ENCODE measurements at regions not wholly inside any gene's neighbourhood (a gene's known extent, or its start where the extent isn't known, plus 50 kb on each side); places are given as distances from the start of the nearest gene placed in this dataset.

- Histone ChIP-seq H4K20me1 (ENCODE audit: low read depth, low read length) (no peaks in the 10 kb centered on the region), H3K79me2 (ENCODE audit: insufficient read depth, low read length) (no peaks in the 10 kb centered on the region), H3K9me2 (replicated peaks; ENCODE audit: insufficient read depth, low read length) (no peaks in the 10 kb centered on the region), H3K4me3 (ENCODE audit: insufficient read depth, low read length, poor library complexity, severe bottlenecking) (no peak overlapping the region), H3K27ac (ENCODE audit: low read depth, low read length) (no peak overlapping the region), H2AFZ (ENCODE audit: low read depth, low read length, severe bottlenecking) (no peak overlapping the region), H3K4me2 (ENCODE audit: low read depth, low read length, poor library complexity, severe bottlenecking) (no peak overlapping the region), H3F3A (ENCODE audit: insufficient read depth) (no peaks in the 10 kb centered on the region), H3K27me3 (ENCODE audit: low read length) (no peaks in the 10 kb centered on the region), H3K9me3 (ENCODE audit: insufficient read depth, low read length) (no peaks in the 10 kb centered on the region), H3K9ac (ENCODE audit: low read length) (no peak overlapping the region), H3K36me3 (ENCODE audit: low read length) (no peaks in the 10 kb centered on the region)
- no peak for TF ChIP-seq CTCF (IDR thresholded peaks at IDR 0.05; ENCODE audit: insufficient read depth, low read length, poor library complexity, severe bottlenecking)
- TF ChIP-seq EZH2phosphoT487 (conservative IDR thresholded peaks at IDR 0.05; ENCODE audit: low read length): no peak
These were observed 318.3 kb upstream of the MYT1L start for GRCh38 chr2:2649109-2650072.

- no peak overlapping the region for H3K27ac ChIP-seq (ENCODE audit: low read depth, low read length)
- no peak overlapping the region for H2AFZ ChIP-seq (ENCODE audit: low read depth, low read length, severe bottlenecking)
- TF ChIP-seq CTCF (IDR thresholded peaks at IDR 0.05; ENCODE audit: insufficient read depth, low read length, poor library complexity, severe bottlenecking) (no peak), EZH2phosphoT487 (conservative IDR thresholded peaks at IDR 0.05; ENCODE audit: low read length) (no peak)
- no peak overlapping the region for H3K9ac ChIP-seq (ENCODE audit: low read length)
- no peaks in the 10 kb centered on the region for H3F3A ChIP-seq (ENCODE audit: insufficient read depth)
- H3K79me2 ChIP-seq (ENCODE audit: insufficient read depth, low read length): no peaks in the 10 kb centered on the region
- H4K20me1 ChIP-seq (ENCODE audit: low read depth, low read length): no peaks in the 10 kb centered on the region
- H3K27me3 ChIP-seq (ENCODE audit: low read length): no peaks in the 10 kb centered on the region
- H3K4me2 ChIP-seq (ENCODE audit: low read depth, low read length, poor library complexity, severe bottlenecking): no peak overlapping the region
- no peaks in the 10 kb centered on the region for H3K36me3 ChIP-seq (ENCODE audit: low read length)
- no peak overlapping the region for H3K4me3 ChIP-seq (ENCODE audit: insufficient read depth, low read length, poor library complexity, severe bottlenecking)
- no peaks in the 10 kb centered on the region for H3K9me2 ChIP-seq (replicated peaks; ENCODE audit: insufficient read depth, low read length)
- H3K9me3 ChIP-seq (ENCODE audit: insufficient read depth, low read length): no peaks in the 10 kb centered on the region
These were observed 317.0 kb upstream of the MYT1L start for GRCh38 chr2:2648094-2648493.

- Histone ChIP-seq H3K9me3 (ENCODE audit: insufficient read depth, low read length) (no peaks in the 10 kb centered on the region), H3K4me2 (ENCODE audit: low read depth, low read length, poor library complexity, severe bottlenecking) (no peak overlapping the region), H2AFZ (ENCODE audit: low read depth, low read length, severe bottlenecking) (no peak overlapping the region), H3K9me2 (replicated peaks; ENCODE audit: insufficient read depth, low read length) (no peaks in the 10 kb centered on the region), H3K79me2 (ENCODE audit: insufficient read depth, low read length) (no peaks in the 10 kb centered on the region), H3K36me3 (ENCODE audit: low read length) (no peaks in the 10 kb centered on the region), H3K27me3 (ENCODE audit: low read length) (no peaks in the 10 kb centered on the region), H3K27ac (ENCODE audit: low read depth, low read length) (no peak overlapping the region), H4K20me1 (ENCODE audit: low read depth, low read length) (no peaks in the 10 kb centered on the region), H3K9ac (ENCODE audit: low read length) (no peak overlapping the region), H3K4me3 (ENCODE audit: insufficient read depth, low read length, poor library complexity, severe bottlenecking) (no peak overlapping the region), H3F3A (ENCODE audit: insufficient read depth) (no peaks in the 10 kb centered on the region)
- TF ChIP-seq EZH2phosphoT487 (conservative IDR thresholded peaks at IDR 0.05; ENCODE audit: low read length): no peak
- TF ChIP-seq CTCF (IDR thresholded peaks at IDR 0.05; ENCODE audit: insufficient read depth, low read length, poor library complexity, severe bottlenecking): no peak
These were observed 316.1 kb upstream of the MYT1L start for GRCh38 chr2:2647141-2647541.

All from SU-DHL-6 (cell line).